ENCODE measurements at regions not wholly inside any gene's neighbourhood (a gene's known extent, or its start where the extent isn't known, plus 50 kb on each side); places are given as distances from the start of the nearest gene placed in this dataset.
A peak's percentile ranks its signal among the peaks of the same experiment; 100 is the strongest.

GRCh38 chr21:35190201-35190701, 141.1 kb upstream of the RUNX1 start:
- no peak for TF ChIP-seq CTCF (IDR thresholded peaks at IDR 0.05 in 4 of 5, conservative IDR thresholded peaks at IDR 0.05 in 1 of 5)
- peak in 1 of 2 donors; percentile 6 for TF ChIP-seq POLR2A (IDR thresholded peaks at IDR 0.05)
